ENCODE measurements at regions not wholly inside any gene's neighbourhood (a gene's known extent, or its start where the extent isn't known, plus 50 kb on each side); places are given as distances from the start of the nearest gene placed in this dataset.

DNA sequence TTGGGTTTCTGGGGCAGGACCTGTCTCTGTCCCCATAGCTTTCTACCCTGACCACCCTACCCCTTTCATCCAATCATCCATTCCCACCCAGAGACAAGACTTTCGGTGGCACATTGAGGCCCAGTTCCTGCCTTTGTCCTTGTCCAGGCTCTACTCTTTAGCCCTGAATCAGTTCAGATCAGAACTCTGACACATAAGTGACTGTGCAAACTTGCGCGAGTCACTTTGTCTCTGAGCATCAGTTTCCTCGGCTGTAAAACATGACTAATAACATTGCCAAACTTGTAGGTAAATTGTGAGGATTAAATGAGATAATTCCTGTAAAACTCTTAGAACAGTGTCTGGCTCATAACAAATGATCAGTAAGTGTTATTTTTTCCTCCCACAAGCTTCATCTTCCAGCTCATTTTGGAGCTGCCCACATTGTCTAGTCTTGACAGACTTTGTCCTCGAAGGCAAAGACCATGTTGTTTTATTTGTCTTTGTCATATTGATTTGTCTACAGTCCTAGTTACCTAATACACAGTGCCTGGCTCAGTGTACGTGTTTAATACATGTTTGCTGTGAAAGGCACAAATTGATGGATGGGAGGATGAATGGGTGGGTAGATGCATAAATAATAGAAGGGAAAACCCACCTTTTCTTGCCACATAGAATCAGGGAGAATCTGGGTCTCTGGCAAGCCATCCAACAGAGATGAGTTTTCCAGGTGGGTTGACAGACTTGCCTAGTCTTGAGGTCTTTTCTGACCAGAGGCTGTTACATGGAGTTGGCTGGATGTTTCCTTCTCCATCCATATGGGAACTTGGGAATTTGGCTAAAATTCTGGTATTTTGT is 262.9 kb downstream of the OMA1 start:
- TF ChIP-seq, protein P1, sequence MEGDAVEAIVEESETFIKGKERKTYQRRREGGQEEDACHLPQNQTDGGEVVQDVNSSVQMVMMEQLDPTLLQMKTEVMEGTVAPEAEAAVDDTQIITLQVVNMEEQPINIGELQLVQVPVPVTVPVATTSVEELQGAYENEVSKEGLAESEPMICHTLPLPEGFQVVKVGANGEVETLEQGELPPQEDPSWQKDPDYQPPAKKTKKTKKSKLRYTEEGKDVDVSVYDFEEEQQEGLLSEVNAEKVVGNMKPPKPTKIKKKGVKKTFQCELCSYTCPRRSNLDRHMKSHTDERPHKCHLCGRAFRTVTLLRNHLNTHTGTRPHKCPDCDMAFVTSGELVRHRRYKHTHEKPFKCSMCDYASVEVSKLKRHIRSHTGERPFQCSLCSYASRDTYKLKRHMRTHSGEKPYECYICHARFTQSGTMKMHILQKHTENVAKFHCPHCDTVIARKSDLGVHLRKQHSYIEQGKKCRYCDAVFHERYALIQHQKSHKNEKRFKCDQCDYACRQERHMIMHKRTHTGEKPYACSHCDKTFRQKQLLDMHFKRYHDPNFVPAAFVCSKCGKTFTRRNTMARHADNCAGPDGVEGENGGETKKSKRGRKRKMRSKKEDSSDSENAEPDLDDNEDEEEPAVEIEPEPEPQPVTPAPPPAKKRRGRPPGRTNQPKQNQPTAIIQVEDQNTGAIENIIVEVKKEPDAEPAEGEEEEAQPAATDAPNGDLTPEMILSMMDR (conservative IDR thresholded peaks at IDR 0.05), result no peak
- TF ChIP-seq EZH2 (IDR thresholded peaks at IDR 0.05; ENCODE audit: low read depth), result no peak

Data from PC-9 (cell line).